SKM-1 treated with dmso at 0.1 percent for 144 hours (cell line): ENCODE measurements at regions not wholly inside any gene's neighbourhood (a gene's known extent, or its start where the extent isn't known, plus 50 kb on each side); places are given as distances from the start of the nearest gene placed in this dataset.
"Not testable (repeated sequence)": the region's sequence is repeated elsewhere in the genome, so short reads cannot be mapped to it uniquely, and the experiment has no call there.

Experiments used
- DNase-seq: peaks from one replicate; lab custom pipeline; 2025; ENCODE audit not compliant: unreplicated experiment; lab: John Stamatoyannopoulos, UW

DNA sequence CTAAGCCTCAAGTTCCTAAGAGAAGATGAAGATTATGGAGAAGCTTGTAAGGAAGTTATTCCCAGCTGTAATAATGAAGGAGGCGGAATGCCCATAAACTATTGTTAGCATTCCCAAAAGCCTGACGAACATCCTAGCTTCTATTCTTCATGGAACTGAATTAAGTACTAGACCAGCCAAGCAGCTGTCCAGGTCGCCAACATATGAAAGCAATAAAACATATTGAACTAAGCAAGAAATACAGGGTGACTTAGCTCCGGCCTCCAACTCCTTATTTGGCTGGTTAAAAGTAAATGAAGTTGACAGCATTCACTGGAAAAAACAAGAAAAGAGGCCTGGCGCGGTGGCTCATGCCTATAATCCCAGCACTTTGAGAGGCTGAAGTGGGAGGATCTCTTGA is 174.0 kb upstream of the TPM1 start:
- DNase-seq = no peak

DNA sequence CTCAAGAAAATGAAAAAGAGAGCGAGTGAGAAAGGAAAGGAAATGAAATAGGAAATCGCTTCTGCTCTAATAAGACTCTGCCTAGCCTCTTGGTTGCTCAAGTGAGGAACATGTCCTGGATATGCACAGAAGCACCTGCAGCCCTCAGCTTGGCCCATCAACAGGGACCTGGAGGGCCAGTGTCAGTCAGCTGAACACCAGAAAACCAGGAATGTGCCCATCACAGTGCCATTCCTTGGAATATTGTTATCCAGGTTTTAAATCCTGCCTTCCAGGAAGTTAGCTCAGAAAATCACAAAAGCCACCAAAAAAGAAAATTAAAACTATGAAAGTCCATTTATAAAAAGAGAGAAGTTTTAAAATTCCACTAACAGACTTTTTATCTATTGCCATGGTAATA is 173.4 kb upstream of the TPM1 start:
- no peak for DNase-seq

DNA sequence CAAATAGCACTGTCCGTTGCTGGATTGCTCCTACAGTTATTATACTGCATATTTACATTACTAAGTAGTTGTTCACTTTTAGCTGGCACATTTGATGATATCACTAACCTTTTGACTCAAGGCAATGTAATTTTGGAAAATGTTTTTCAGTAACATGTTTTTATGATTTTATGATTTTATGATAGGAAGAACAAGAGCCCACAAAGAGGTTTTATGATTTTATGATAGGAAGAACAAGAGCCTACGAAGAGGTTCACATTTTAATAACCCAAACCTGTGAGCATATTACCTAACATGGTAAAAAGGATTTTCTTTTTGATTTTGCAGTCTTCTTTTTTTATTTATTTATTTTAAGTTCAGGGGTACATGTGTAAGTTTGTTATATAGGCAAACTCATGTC is 172.3 kb upstream of the TPM1 start:
- DNase-seq = no peak

DNA sequence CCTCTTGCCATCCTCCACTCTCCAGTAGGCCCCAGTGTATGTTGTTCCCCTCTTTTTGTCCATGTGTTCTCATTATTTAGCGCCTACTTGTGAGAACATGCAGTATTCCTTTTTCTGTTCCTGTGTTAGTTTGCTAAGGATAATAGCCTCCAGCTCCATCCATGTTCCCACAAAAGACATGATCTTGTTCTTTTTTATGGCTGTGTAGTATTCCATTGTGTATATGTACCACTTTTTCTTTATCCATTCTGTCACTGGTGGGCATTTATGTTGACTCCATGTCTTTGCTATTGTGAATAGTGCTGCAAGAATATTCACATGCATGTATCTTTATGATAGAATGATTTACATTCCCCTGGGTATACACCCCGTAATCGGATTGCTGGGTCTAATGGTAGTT is 171.8 kb upstream of the TPM1 start:
- not testable (repeated sequence) for DNase-seq

DNA sequence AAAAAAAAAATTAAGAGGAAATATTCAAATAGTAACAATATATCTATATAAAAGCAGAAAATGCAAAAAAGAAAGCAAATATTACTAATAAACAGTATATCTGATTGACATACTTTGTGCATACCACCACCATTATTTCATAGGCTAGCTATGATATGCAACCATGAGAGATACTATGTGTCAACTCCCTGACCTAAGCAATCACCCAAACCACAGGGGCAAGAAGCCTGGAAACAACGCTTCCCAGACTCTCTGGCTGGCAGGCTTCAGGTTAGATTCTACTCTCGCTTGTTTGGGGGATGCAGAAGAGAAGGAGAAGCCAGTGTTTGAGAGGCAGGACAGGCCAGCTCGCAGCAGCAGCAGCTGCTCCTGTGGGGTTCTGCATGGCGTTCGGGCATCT is 169.3 kb upstream of the TPM1 start:
- DNase-seq = no peak

DNA sequence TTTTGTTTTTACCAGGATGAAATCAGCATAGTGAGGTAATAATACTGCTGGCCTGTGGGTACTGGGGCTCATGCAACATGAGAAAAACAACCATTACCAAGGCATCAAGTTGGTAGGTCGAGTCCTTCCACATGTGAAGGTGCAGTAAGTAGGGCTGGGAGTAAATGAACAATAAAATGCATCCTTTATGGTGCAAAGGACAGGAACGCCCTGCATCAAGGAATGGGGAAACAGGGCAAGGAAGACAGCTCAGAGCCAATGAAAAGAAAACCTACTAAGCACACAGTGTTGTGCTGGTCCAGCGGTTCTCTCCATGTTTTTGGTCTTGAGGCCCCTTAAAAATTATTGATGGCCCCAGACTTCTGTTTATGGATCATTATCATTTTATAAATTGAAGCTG is 168.5 kb upstream of the TPM1 start:
- DNase-seq = no peak

DNA sequence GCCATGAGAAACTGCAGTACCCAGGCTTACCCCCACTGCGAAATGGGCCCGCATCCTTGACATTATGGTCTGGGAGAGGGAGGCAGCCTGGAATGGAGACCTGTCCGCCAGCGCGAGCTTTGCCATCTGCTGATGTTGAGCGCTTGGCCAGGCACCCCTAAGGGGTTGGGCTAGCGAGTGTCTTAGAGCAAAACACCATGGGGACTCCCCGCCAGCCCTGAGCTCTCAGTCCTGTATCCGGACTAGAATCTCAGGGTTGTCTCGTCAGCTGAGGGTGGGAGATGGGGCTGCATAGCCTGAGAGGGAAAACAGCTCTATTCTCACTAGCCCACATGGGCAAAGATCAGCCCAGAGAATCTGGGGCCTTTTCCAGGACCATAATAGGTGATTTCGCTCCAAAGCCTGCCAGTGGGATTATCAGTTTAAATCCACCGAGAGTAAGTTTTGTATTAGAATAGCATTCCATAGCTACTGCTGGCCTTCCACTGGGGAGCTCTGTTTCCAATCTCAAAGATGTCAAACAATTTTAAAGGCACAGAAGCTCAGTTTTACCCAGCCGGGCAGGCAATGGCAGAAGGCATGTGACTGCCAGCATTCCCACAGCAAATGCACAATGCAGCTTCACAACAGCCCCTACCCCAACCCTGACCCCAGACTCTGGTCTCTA is 167.5 kb upstream of the TPM1 start:
- no peak for DNase-seq

DNA sequence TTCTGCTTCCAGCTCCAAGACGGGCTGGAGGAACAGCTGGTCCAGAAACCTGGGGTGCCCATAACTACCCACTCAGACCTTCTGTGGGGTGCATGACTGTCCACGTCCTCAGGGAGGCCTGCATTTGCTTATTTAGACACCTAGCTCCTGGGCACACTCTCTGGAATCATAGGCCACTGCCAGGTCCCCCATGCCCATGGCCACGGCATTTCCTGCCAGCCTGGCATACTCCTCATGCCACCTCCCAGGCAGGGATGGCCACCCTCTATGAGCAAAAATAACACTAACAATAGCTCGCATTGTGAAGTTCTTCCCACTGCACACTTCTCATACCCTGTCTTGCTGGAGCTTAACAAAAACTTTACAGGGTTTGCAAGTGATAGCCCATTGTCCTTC is 166.9 kb upstream of the TPM1 start:
- no peak for DNase-seq

DNA sequence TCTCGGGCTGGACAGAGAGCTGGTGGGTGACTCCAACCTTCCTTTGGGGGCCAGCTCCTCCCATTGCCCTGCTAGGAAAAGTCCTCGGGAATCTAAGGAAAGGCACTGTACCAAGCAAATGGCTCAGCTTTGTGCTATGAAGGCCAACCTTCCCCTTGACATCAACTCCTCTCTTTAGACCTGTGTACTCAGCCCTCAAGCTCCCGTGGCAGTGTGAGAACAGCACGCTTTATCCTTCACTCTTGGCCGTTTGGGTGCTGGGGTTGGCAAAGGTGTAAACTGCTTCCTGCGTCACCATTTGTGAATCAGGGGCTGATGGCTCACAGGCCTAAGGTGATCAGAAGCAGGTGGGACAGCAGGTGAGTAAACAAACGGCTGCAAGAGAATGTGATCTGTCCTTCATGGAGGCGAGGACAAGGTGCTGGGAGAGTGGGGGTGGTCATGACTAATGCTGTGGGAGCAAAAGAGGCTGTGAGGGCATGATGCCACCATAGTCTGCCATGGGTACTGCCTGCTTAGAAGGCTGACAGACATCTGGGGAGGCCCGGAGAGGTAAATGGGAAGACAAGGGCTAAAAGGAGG is 165.2 kb upstream of the TPM1 start:
- no peak for DNase-seq

DNA sequence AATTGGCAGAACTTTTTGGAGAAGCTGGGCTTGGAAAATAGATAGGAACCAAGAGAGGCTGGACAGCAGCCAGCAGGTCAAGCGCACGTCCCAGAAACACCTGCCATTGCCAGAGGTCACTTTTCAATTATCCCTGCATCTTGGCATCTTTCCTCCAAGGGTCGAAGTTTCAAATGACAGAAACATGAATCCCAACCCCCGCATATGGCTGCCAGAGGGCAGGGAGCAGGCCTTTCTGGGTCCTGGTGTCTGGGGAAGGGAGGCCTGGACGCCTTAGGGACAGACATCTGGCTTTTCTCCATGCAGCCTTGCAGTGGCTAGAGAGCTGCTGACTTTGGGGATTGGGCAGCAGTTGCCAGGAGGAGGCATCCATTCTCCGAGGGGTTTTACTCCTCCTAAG is 164.5 kb upstream of the TPM1 start:
- DNase-seq = no peak

DNA sequence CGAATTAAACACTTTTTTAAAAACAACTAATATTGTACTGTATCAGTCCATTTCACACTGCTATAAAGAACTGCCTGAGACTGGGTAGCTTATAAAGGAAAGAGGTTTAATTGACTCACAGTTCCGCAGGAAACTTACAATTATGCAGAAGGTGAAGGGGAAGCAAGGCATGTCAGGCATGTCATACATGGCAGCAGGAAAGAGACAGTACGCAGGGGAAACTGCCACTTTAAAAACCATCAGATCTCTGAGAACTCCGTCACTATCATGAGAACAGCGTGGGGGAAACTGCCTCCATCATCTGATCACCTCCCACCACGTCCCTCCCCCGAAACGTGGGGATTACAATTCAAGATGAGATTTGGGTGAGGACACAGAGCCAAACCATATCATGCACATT is 162.8 kb upstream of the TPM1 start:
- no peak for DNase-seq

DNA sequence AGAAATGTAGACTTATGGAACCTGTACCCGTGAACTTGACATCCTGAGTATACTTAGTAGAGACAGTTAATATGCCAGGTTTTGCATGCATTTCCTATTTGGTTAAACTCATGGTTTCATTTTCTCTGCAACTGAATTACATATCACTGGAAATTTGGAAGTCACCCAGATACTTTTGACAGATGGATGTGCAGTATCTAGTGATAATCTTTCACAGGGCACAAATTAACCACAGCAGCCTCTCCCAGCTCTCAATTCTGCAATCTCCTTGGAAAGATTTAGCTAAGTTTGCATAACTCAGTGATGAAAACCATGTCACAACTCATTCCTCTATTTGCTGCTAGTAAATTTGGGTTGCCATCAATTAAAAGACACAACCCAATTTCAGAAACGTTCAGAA is 162.3 kb upstream of the TPM1 start:
- no peak for DNase-seq

DNA sequence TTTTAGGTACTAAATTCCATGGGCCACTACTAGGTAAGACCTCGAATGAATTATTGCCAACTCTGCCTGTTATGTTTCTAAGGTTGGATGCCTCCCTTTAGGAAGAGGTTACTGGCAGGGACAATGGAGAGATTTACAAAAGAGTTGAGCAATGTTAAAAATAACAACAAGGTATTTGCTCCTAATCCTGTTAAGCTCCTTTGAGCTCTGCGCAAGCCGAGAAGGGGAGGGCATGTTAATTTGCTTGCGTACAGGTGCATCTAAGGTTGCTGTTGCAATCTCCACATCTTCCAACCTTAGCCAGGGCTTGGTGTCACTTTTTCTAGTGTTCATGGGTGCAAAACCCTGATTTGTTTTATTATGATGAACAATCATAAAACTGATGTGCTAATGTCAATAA is 161.5 kb upstream of the TPM1 start:
- no peak for DNase-seq

DNA sequence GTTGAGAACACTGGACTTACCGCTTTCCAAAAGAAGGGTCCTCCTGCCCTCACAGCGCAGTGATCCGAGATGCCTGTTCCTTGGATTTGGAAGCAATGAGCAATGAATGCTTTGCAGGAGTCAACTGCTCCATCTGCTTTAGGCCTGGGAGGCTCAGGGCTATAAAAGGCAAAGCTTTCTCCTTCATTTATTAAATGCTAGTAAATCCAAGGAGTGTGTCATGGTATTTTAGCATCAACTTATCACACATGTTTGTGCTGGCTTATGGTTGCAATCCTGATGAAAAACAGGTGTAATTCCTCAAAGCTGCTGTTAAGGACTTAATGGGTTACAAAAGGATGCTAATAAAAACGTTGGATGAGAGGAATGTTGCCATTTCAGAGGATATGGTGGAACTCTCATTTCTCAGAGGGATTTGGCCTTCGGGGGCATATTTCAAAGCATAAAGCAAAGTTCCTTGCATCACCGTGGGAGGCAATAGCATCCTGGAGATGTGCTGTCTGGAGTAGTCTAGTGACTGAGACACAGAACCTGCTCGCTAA is 158.5 kb upstream of the TPM1 start:
- no peak for DNase-seq

DNA sequence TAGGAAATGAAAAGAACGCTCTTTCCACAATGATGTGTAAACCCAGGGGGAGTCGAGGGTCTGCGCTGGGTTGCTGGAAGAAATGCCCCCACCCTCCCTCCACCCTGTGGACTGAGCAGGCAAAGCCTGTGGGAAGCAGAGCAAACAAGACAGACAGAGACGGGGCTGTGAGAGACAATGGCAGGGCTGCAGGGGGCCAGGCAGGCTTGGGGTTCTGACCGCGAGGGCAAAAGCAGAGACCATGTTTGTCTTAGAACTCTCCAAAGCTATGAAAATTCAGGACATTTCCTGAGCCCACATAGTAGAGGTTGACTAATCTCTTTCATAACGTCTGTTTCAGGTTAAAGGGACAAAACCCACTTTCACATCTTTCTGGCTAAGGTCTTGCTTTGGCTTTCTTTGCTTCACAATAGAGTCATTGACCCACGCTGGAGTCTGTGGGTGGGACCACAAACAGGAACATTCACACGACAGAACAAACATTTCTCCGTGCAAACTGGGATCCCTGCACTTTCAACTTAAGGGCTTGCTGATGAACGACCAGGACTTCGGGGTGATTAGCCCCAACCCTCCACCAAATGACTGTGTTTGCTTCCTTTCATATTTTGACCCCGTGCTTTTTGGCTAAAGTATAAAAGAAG is 156.0 kb upstream of the TPM1 start:
- DNase-seq = no peak

DNA sequence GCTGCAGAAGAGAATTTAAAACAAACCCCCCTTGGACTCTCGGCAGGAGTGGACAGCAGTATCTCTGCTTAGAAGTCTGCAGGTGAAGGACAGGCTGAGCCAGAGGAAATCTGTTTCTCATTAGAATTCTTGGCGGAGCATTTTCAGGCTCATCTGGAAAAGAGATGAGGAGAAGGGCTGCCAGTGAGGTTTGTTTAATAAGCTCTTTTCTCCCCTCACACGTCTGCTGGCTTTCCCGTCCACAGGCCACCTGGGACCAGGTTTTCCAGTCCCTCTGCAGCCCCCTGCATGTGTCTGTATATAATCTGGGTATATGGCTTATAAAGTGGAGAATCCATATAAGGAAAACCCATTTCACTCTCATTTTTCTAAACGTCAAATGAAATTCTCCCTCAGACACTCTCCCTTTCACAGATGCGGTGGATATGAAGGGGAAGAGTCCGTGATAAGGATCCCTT is 155.4 kb upstream of the TPM1 start:
- DNase-seq = no peak

DNA sequence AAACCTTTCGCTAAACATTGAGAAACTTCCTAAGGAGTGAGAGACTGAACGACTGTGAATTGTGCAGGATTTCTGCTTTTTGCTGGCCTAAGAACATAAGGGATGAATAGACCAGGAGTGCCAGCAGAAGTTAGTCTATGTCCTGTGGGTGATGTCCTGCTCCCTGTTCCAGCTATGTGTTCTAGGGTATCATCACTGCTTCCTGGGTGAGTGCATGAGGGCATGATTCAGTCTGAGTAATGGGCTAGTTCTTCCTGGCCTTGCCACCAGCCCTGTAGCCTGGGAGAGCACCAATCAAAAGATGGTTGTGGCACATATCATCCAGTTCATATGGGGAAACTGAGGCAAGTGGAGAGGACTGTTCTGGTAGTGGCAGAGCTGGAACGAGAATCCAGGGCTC is 153.9 kb upstream of the TPM1 start:
- DNase-seq = no peak

DNA sequence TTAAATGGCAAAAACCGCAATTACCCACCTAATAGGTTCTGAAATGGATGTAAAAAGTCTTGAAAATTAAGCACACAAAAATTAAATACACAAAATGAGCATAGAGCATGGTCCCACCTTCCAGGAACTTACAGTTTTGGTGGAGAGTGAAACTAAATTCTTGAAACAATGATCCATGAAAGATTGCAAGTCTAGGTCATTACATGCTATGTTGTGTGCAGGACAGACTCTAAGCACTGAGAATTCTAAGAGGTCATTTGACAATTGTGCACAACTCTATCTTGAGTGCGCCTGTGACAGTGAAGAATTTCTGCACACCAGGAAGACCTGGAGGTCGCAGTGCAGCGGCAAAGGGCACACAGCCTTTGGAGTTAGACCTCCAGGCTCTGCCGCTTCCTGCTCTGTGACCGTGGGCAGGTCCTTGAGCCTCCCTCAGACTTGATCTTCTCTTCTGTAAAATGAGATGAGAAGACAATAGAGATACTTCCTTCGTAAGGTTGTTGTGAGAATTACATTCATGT is 153.3 kb upstream of the TPM1 start:
- DNase-seq = no peak

DNA sequence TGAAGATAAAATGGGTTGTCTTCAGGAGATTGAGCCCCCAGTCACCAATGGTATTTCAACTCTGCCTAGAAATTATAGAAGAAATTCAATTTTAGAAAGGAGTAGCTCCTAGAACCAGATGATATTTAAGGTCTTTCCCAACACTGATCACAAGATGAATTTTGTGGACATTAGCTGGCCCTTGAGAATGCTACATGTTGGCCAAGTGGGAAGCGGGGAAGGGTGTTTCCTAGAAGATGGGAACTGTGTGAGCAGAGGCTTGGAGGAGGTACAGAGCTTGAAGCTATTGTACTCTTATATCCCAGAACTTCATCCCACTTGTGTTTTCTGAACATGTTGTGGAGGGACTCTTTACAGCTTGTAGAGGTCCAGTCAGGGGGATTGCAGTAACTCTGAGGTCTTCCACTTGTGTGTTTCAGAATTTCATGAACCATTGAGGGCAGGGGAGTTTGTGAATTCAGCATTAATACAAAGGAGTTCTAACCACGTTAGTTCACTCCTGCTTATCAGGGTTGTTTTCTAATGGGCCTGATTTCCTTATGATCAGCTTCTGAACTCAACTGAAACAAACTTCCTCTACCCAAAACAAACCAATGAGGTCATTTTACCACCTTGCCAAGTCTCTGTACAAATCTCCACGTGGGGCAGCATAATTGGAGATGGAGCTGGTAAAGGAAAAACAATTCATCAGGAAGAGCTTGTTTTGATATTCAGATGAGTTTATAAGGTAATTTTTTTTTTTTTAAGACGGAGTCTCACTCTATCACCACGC is 152.6 kb upstream of the TPM1 start:
- DNase-seq = no peak

DNA sequence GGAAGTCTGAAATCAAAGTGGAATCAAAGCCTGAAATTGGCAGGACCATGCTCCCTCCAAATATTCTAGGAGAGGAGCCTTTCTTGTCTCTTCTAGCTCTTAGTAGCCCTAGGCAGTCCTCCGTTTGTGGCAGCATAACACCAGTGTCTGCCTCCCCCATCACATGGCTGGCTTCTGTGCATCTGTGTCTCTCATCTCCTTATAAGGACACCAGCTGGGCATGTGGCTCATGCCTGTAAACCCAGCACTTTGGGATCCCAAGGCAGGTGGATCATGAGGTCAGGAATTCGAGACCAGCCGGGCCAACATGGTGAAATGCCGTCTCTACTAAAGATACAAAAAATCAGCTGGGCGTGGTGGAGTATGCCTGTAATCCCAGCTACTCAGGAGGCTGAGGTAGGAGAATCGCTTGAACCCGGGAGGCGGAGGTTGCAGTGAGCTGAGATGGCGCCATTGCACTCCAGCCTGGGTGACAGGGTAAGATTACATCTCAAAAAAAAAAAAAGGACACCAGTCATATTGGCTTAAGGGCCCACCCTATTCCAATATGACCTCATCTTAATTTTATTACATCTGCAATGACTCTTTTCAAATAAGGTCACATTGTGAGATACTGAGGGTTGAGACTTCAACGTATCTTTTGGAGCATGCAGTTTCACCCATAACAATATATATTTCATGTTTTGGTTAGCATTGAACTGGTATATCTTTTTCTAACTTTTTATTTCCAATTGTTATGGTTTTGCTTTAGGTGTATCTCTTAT is 148.0 kb upstream of the TPM1 start:
- no peak for DNase-seq
